C4-2B (cell line): ENCODE measurements at regions not wholly inside any gene's neighbourhood (a gene's known extent, or its start where the extent isn't known, plus 50 kb on each side); places are given as distances from the start of the nearest gene placed in this dataset.

Source experiments
- H3K27ac ChIP-seq: fragments of 450-650 bp; 2 replicates; pipeline ENCODE4 v1.5.1; 2017
- CTCF ChIP-seq: fragments of 450-650 bp; conservative IDR thresholded peaks from 2 replicates; pipeline ENCODE4 v1.5.1; 2017; ENCODE audit warnings: mild to moderate bottlenecking
- ZFX ChIP-seq: fragments of 450-650 bp; IDR thresholded peaks from 2 replicates; pipeline ENCODE4 v1.6.1; 2017

- TF ChIP-seq CTCF (no peak), ZFX (no peak)
- no peak overlapping the region for H3K27ac ChIP-seq
These were observed 965.9 kb upstream of the EEF2KMT start for GRCh38 chr16:6063526-6063925.

GRCh38 chr16:6059671-6060070 is 962.1 kb upstream of the EEF2KMT start:
- no peak overlapping the region for H3K27ac ChIP-seq

GRCh38 chr16:6057821-6058220 is 960.2 kb upstream of the EEF2KMT start:
- TF ChIP-seq ZFX (no peak), CTCF (no peak)
- H3K27ac ChIP-seq, result no peak overlapping the region

More at GRCh38 chr16:6059671-6060070, 962.1 kb upstream of the EEF2KMT start:
- TF ChIP-seq CTCF, result no peak
- TF ChIP-seq ZFX, result no peak

- TF ChIP-seq CTCF (no peak), ZFX (no peak)
- H3K27ac ChIP-seq, result no peak overlapping the region
These were observed 950.4 kb upstream of the EEF2KMT start for GRCh38 chr16:6048017-6048416.

- TF ChIP-seq ZFX (no peak), CTCF (no peak)
- no peak overlapping the region for H3K27ac ChIP-seq
These were observed 949.7 kb upstream of the EEF2KMT start for GRCh38 chr16:6047325-6047724.

- TF ChIP-seq ZFX, result no peak
- TF ChIP-seq CTCF, result no peak
These were observed 941.5 kb upstream of the EEF2KMT start for GRCh38 chr16:6038941-6039645.

GRCh38 chr16:6035161-6035560 is 937.6 kb upstream of the EEF2KMT start:
- no peak overlapping the region for H3K27ac ChIP-seq
- TF ChIP-seq ZFX (no peak), CTCF (no peak)

More at GRCh38 chr16:6038941-6039645, 941.5 kb upstream of the EEF2KMT start:
- no peak overlapping the region for H3K27ac ChIP-seq
